ENCODE measurements at regions not wholly inside any gene's neighbourhood (a gene's known extent, or its start where the extent isn't known, plus 50 kb on each side); places are given as distances from the start of the nearest gene placed in this dataset.

GRCh38 chr5:145236983-145237382, 598.2 kb downstream of the PRELID2 start:
- Histone ChIP-seq H4K20me1 (ENCODE audit: insufficient read depth, low read length, poor library complexity, severe bottlenecking) (no peaks in the 10 kb centered on the region), H3K36me3 (ENCODE audit: insufficient read depth, low read length) (no peaks in the 10 kb centered on the region), H3K9me3 (ENCODE audit: insufficient read depth, low read depth, low read length) (no peaks in the 10 kb centered on the region), H3K27me3 (ENCODE audit: insufficient read depth, low read length, poor library complexity, severe bottlenecking) (no peaks in the 10 kb centered on the region), H3F3A (ENCODE audit: low read depth) (no peaks in the 10 kb centered on the region), H3K4me1 (ENCODE audit: insufficient read depth, low read length, poor library complexity, severe bottlenecking) (no peaks in the 10 kb centered on the region), H3K4me3 (ENCODE audit: low read length, poor library complexity, severe bottlenecking) (no peak overlapping the region), H3K9ac (ENCODE audit: low read depth, low read length, poor library complexity, severe bottlenecking) (no peak overlapping the region), H2AFZ (ENCODE audit: low read length) (no peak overlapping the region), H3K79me2 (ENCODE audit: insufficient read depth, low read length) (no peaks in the 10 kb centered on the region), H3K4me2 (ENCODE audit: low read depth, low read length, poor library complexity, severe bottlenecking) (no peak overlapping the region), H3K9me2 (replicated peaks; ENCODE audit: low read depth, low read length) (no peaks in the 10 kb centered on the region)
- TF ChIP-seq EZH2phosphoT487 (IDR thresholded peaks at IDR 0.05; ENCODE audit: borderline replicate concordance), result no peak

DNA sequence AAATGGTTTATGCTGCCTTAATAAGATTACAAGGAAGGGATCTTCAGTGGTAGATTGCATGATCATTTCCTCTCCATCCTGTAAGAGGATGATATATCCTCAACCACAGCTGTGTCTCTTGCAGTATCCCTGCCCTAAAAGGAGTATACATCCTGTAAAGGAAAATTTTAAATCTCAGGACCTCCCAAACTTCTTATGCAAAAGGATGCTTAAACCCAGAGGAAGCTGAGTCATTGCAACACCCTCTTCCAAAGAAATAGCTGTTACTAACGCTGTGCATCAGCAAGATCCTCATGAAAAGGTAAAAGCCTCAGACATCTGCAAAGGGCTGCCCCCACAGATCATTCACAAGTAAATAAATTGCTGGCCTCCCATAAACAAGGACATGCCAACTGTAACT, 599.0 kb downstream of the PRELID2 start:
- Histone ChIP-seq H3K9me2 (replicated peaks; ENCODE audit: low read depth, low read length) (no peaks in the 10 kb centered on the region), H3K4me1 (ENCODE audit: insufficient read depth, low read length, poor library complexity, severe bottlenecking) (no peaks in the 10 kb centered on the region), H3K9me3 (ENCODE audit: insufficient read depth, low read depth, low read length) (no peaks in the 10 kb centered on the region), H3F3A (ENCODE audit: low read depth) (no peaks in the 10 kb centered on the region), H3K4me3 (ENCODE audit: low read length, poor library complexity, severe bottlenecking) (no peak overlapping the region), H3K9ac (ENCODE audit: low read depth, low read length, poor library complexity, severe bottlenecking) (no peak overlapping the region), H3K79me2 (ENCODE audit: insufficient read depth, low read length) (no peaks in the 10 kb centered on the region), H3K4me2 (ENCODE audit: low read depth, low read length, poor library complexity, severe bottlenecking) (no peak overlapping the region), H3K27me3 (ENCODE audit: insufficient read depth, low read length, poor library complexity, severe bottlenecking) (no peaks in the 10 kb centered on the region), H3K36me3 (ENCODE audit: insufficient read depth, low read length) (no peaks in the 10 kb centered on the region), H2AFZ (ENCODE audit: low read length) (no peak overlapping the region), H4K20me1 (ENCODE audit: insufficient read depth, low read length, poor library complexity, severe bottlenecking) (no peaks in the 10 kb centered on the region)
- TF ChIP-seq EZH2phosphoT487 (IDR thresholded peaks at IDR 0.05; ENCODE audit: borderline replicate concordance) (no peak), CTCF (conservative IDR thresholded peaks at IDR 0.05; ENCODE audit: low read length) (no peak)

DNA sequence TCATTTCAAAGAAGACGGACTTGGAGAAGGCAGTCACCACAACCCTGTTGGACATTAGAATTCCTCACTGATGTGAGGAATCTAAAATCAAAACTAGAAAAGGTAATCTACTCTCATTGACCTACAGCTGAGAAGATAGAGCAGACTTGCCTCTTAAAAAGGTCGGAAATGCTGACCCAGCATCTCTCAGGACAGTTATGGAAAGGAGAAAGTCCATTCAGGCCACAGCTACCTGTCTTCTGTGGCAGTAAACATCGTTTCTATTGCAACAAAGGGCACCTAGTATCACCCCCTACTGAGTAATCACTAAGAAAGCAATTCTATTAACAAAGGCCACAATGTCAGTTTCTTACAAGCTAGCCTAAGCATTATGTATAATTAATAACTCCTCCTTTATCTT, 601.7 kb downstream of the PRELID2 start:
- Histone ChIP-seq H3K9me3 (ENCODE audit: insufficient read depth, low read depth, low read length) (no peaks in the 10 kb centered on the region), H3K4me2 (ENCODE audit: low read depth, low read length, poor library complexity, severe bottlenecking) (no peak overlapping the region), H3K79me2 (ENCODE audit: insufficient read depth, low read length) (no peaks in the 10 kb centered on the region), H3K9ac (ENCODE audit: low read depth, low read length, poor library complexity, severe bottlenecking) (no peak overlapping the region), H3K36me3 (ENCODE audit: insufficient read depth, low read length) (no peaks in the 10 kb centered on the region), H3K9me2 (replicated peaks; ENCODE audit: low read depth, low read length) (no peaks in the 10 kb centered on the region), H4K20me1 (ENCODE audit: insufficient read depth, low read length, poor library complexity, severe bottlenecking) (no peaks in the 10 kb centered on the region), H3K4me1 (ENCODE audit: insufficient read depth, low read length, poor library complexity, severe bottlenecking) (no peaks in the 10 kb centered on the region), H3K4me3 (ENCODE audit: low read length, poor library complexity, severe bottlenecking) (no peak overlapping the region), H3F3A (ENCODE audit: low read depth) (no peaks in the 10 kb centered on the region), H2AFZ (ENCODE audit: low read length) (no peak overlapping the region), H3K27me3 (ENCODE audit: insufficient read depth, low read length, poor library complexity, severe bottlenecking) (no peaks in the 10 kb centered on the region)
- no peak for TF ChIP-seq CTCF (conservative IDR thresholded peaks at IDR 0.05; ENCODE audit: low read length)
- TF ChIP-seq EZH2phosphoT487 (IDR thresholded peaks at IDR 0.05; ENCODE audit: borderline replicate concordance), result no peak

- Histone ChIP-seq H3K27me3 (ENCODE audit: insufficient read depth, low read length, poor library complexity, severe bottlenecking) (no peaks in the 10 kb centered on the region), H2AFZ (ENCODE audit: low read length) (no peak overlapping the region), H3K4me2 (ENCODE audit: low read depth, low read length, poor library complexity, severe bottlenecking) (no peak overlapping the region), H3K4me1 (ENCODE audit: insufficient read depth, low read length, poor library complexity, severe bottlenecking) (no peaks in the 10 kb centered on the region), H3K79me2 (ENCODE audit: insufficient read depth, low read length) (no peaks in the 10 kb centered on the region), H3K9ac (ENCODE audit: low read depth, low read length, poor library complexity, severe bottlenecking) (no peak overlapping the region), H3K9me3 (ENCODE audit: insufficient read depth, low read depth, low read length) (no peaks in the 10 kb centered on the region), H4K20me1 (ENCODE audit: insufficient read depth, low read length, poor library complexity, severe bottlenecking) (no peaks in the 10 kb centered on the region), H3K4me3 (ENCODE audit: low read length, poor library complexity, severe bottlenecking) (no peak overlapping the region), H3K9me2 (replicated peaks; ENCODE audit: low read depth, low read length) (no peaks in the 10 kb centered on the region), H3F3A (ENCODE audit: low read depth) (no peaks in the 10 kb centered on the region), H3K36me3 (ENCODE audit: insufficient read depth, low read length) (no peaks in the 10 kb centered on the region)
- TF ChIP-seq CTCF (conservative IDR thresholded peaks at IDR 0.05; ENCODE audit: low read length) (no peak), EZH2phosphoT487 (IDR thresholded peaks at IDR 0.05; ENCODE audit: borderline replicate concordance) (no peak)
Observed at GRCh38 chr5:145230781-145231180, 604.4 kb downstream of the PRELID2 start.
